Activated naive CD4-positive, alpha-beta T cell treated with Interleukin-2 at 50 U/mL for 16 hours (primary cell): ENCODE measurements at regions not wholly inside any gene's neighbourhood (a gene's known extent, or its start where the extent isn't known, plus 50 kb on each side); places are given as distances from the start of the nearest gene placed in this dataset.

ENCODE experiments used
- DNase-seq: peaks from one replicate; pipeline ENCODE4 v3.0.0-alpha.2; 2020

DNA sequence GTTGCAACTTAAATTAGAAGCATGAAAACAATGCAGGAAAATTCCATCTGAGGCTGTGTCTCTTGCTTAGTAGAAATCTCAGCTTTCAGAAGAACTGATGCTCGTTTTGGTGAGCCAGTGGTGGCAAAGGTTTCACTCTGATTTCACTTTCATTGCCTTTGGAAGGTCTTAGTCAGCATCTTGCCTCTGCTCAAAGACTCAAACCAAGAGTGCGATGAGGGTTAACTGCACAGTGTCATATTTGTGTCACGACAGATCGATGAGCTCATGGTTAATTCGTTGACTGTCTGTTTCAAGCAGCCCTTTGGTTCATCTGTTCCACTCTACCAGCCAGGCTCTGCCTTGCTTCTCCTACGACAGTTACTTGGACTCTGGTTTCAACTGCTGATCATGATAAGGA is 331.3 kb upstream of the KIF2A start:
- no peak for DNase-seq

DNA sequence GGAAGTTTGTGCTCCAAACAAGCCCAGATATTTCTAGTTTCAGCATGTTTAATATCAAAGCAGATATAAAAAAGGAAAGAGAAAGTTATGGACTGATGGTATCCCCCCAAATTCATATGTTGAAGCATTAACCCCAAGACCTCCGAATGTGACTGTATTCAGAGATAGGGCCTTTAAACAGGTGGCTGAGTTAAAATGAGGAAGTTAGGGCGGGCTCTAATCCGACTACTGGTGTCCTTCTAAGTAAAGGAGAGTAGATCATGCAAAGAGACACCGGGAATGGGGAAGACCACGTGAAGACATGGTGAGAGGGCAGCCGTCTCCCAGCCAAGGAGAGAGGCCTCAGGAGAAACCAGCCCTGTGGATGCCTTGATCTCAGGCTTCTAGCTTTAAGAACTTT is 324.1 kb upstream of the KIF2A start:
- no peak for DNase-seq

GRCh38 chr5:61991430-61991829 is 314.6 kb upstream of the KIF2A start:
- DNase-seq = no peak

- no peak for DNase-seq
These were observed 314.1 kb upstream of the KIF2A start for GRCh38 chr5:61991866-61992265.

DNA sequence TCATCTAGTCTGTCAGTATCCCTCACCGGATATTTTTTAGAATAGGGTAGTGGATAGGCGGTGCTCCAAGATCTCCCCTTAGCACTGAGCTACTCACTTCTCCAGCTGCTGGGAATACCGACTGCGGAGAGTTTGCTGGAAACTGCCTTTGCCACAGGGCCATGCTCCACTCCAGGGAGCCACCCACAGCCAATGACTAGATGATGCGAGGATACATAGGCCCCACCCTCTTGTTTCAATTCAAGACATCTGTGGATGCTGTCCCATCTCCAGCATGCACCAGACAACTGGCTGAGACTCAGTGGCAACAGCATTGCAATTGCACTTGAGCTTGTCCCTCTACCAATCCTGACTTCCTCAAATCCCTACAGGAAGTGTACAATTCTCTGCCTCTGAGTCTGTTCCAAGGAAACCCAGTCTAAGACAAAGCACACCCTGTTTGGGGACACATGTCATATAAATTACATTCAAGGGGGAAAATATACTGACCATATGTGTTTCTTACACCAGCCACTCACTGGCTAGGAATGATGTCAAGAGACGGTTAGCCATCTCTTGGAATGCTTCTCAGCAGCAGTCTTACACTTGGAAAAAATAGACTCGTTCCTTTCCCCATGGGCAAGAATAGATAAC is 312.6 kb upstream of the KIF2A start:
- no peak for DNase-seq

DNA sequence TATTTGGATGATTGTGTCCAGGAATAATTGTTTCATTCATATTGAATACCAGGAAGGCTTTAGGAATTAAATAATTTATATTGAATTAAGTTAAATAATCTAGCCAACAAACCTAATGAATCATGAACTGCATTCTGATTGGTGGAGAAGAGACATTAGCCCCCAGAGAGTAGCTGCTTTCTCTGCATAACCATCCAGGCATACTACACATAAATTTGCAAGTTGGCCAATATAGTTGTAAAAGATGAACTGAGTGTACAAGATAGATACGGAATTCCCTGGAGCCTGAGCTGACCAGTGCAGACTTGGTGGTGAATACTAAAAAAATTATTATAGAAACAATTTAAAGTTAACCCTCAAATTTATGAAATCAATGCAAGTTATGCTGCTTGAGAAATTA is 311.8 kb upstream of the KIF2A start:
- no peak for DNase-seq

DNA sequence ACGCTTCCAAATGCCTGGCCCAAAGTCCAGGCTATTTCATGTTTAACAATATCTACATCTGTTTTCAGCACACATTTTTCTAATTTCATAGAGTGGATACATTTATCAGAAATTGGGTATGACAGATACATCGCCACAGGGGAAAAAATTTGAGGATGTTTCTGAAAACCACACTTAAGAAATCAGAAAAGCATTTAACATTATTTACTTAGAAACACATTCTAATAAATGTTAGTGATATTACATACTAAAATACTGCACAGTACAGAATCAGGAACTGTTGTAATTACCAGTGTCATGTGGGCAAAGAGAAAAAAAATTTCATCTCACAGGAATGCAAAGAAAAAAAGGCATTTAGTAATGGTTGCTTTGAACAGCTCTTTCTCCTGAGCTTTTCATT is 310.5 kb upstream of the KIF2A start:
- DNase-seq = no peak

DNA sequence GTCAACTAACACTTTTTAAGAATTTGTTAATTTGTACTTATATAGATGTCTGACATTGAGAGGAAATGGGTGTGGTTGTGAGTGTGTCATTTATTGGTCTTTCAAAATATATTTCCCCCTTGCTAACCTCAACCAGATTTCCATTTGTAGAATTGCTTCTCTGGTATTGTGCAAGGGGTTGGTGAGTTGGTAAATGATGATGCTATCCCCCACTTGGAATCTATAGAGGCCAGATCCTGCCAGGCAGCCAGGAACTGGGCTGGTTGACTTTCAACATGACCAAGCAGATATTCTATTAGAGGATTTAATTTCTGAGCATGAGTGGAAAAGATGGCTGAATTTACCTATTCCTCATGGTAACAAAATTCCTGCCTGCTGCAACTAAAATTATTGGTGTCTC is 306.6 kb upstream of the KIF2A start:
- no peak for DNase-seq

DNA sequence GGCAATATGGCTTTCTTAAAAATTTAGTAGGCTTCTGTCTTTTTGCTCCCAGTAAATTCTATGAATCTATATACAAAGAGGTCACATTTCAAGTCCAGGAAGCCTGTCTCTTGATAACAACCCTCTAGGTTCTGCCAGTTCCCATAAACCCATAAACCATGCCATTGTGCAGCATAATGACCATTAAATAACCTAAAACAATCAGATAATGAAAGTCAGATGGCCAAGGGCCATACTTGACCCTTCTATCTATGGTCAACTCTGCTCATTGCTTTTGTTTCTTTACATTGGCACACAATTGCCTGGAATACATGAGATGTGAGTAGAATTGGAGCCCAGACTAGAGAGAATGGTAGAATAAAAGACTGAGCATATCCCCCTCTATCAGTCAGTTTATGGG is 305.4 kb upstream of the KIF2A start:
- no peak for DNase-seq

DNA sequence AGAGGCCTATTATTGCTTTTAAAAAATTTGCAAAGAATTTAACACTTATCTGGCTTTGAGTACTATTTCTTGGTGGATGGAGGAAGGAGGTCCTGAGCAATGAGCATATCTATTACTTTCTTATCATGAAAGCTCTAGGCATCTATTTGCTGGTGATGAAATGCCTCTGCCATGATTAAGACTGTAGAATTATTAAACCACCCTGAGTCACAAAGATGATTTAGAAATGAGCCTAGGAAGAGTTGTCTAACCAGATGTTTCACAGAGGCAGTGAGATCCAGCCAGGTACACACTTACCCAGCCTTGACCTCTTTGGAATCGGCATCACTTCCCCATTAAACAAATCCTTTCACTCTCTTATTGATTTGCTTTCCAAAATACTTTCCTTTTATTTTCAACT is 304.4 kb upstream of the KIF2A start:
- DNase-seq = no peak

DNA sequence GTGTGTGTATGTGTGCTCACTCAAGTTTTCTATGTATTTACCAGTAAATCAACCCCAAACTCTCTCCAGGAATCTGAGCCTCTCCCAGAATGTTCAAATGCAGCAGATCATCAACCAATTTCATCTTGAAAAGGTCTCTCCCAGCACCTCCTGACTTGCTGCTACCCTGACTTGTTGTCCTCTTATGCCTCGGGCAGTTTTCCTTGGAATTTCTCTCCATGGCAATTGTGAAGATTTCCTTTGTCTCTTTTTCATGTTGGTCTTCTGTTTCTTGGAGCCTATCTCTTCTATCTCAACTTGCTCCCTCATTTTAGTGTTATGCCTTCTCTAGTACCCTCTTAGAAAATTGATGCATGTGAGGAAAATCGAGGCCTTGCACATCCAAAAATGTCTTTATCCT is 303.6 kb upstream of the KIF2A start:
- no peak for DNase-seq

DNA sequence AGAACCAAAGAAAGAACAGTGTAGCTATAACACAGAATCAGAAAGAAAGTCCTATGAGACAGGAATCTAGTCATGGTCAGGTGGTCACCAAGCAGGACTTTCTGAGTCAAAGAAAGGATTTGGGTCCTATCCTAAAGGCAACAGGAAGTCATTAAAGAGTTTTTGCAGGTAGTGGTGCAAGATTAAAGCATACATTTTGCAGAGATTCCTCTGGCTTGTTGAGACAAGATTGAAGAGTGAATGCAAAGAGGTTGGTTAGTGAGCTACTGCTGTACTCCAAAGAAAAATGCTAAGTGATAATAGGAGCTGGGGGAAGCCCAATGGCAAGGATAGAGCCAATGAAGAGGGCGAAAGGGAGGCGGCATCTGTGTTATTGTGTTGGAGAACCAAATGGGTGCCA is 300.5 kb upstream of the KIF2A start:
- no peak for DNase-seq

DNA sequence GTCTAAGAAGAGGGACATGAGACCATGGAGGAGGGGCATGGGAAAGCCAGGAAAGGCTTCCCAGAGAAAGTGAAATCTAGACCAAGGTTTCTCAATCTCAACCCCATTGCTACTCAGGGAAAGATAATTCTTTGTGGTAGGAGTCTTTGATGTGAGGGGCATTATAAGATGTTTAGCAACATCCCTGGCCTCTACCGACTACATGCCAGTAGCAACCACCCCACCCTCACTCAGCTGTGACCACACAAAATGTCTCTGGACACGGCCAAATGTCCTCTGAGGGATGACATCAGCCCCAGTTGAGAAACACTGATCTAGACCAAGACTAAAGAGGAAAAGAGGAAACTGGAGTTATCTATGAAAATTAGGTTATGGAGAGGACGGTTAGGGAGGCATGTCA is 298.5 kb upstream of the KIF2A start:
- no peak for DNase-seq

DNA sequence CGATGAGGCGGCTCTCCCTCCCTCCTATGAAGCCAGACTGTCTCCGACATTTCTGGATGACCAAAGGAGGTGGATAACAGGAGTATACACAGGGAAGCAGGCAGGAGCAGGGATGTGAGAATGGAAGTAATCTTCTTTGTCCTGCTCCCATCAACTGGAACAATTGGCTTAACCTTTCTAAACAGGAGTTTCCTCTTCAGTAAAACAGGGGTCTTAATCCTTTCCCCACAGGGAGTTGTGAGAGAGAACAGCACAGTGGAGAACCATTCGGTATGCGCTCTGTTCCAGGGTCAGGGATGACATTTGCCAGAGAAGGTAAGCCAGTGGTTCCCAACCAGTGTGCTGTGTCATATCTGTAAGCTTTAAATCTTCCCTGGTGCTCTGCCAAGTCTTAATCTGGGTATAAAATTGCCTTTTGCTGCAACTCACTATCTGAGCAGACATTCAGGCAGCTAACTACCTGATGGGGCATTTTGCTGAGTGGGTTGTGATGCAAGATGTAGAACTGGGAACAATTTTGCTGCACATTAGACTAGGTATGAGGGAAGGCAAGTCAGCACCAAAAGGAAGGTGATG is 294.8 kb upstream of the KIF2A start:
- DNase-seq = no peak

DNA sequence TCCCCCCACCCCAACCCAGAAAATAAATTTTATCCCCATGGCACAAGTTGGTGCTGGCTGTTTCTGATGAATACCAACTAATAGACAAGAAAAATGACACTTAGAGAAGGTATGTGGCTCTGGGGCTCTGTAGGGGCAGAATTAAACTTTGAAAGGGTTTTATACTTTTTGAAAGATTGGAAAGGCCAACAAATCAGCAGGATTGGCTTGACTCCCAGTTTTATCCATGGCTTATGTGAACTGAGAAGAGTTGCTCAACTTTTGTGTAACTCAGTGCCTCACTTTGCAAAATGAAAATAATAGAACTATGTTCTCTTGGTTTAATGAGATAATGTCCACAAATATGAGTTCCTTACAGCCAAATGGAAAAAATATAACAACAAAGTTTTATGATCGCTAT is 288.9 kb upstream of the KIF2A start:
- DNase-seq = no peak

- no peak for DNase-seq
These were observed 276.7 kb upstream of the KIF2A start for GRCh38 chr5:62029303-62029702.

- DNase-seq = no peak
These were observed 275.7 kb upstream of the KIF2A start for GRCh38 chr5:62030326-62030725.

DNA sequence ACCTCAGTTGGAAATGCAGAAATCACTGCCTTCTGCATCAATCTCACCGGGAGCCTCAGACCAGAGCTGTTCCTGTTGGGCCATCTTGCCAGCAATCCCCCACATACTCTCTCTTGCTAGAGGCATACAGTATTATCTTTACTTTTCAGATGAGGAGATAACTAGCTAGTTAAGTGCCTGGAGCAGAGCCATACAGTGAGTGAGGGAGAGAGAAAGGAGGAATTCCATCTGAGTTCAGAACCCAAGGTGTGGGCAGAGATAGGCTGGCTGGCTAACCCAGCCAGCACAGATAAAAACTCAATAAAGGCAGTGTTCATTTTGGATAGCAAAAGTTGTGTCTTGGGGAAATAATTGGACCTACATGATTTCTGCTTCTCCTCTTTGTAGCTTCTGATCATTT is 268.0 kb upstream of the KIF2A start:
- no peak for DNase-seq

DNA sequence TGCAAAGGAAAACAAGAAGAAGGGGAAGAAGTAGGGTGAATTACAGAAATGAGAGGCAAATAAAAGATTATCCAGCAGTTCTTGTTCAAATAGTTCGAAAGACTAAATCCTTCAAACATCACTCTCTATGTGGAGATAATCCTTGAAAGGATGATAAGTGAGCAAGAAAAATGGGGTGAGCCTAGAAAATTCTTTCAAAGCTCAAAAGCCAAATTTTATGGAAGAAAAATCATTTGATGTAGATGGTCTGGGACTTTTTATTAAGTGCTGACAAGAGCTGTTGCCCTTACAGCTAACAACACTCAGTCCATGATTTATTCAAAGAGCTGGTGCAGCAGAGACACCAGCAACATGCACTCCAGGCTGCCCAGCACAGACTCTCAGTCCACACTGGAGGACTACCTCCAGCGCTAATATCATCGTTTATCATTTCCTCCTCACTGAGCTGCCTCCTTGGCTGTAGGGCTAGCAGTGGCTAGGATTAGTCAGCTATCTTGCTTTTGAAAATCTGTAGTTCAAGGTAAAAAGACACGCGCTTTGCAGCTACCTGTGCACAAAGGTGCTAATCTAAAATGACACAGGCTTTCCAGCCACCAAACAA is 264.8 kb upstream of the KIF2A start:
- DNase-seq = no peak

DNA sequence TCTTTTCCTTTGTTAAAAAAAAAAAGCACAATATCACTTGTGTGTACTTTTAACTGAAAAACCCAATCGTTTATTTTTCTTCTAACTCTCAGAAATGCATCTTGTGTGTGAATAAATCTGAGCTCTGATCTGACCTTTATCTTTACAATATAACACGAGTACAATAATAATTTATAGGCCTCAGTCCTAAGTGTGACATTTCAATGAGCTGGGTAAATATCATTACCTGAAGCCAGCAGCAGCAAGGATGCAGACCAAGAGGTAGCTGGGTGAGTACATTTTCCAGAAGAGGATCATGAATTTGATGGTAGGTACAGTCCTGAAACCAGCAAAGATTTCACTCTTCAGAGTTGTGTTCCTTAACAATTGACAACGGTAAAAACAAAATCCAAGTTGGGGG is 264.0 kb upstream of the KIF2A start:
- DNase-seq = no peak

GRCh38 chr5:62043289-62044280 is 262.4 kb upstream of the KIF2A start:
- DNase-seq = no peak

- no peak for DNase-seq
These were observed 261.0 kb upstream of the KIF2A start for GRCh38 chr5:62044989-62045388.

DNA sequence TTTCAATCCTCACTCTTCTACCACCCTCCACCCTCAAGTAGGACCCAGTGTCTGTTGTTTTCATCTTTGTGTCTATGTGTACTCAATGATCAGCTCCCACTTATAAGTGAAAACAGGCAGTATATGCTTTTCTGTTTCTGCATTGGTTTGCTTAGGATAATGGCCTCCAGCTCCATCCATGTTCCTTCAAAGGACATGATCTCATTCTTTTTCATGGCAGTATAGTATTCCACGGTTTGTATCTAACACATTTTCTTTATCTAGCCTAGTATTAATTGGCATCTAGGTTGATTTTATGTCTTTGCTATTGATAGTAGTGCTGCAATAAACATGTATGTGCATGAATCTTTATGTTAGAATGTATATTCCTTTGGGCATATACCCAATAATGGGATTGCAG is 259.8 kb upstream of the KIF2A start:
- DNase-seq = no peak

DNA sequence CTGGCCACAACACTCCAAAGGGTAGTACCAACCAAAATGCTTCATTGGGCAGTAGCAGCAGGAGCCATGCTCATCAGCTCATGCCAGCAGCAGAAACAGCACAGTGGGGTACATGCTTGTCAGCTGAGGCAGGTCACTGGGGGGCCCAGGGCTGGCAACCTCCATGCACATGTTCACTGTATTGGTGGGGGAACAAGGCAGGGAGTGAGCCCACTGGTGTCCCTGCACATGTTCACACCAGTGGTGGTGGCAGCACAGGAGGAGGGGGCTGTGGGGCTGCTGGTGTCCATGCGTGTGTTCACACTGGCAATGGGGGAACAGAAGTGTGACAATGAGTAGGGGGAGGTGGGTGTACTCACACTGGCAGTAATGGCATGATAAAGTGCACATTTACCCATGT is 254.3 kb upstream of the KIF2A start:
- no peak for DNase-seq
